B cell (primary cell): ENCODE measurements at regions not wholly inside any gene's neighbourhood (a gene's known extent, or its start where the extent isn't known, plus 50 kb on each side); places are given as distances from the start of the nearest gene placed in this dataset.

Source experiments
- ATAC-seq: fragments of 200-7000 bp; cut with Tn5 transposase; one replicate; pipeline ENCODE4 v1.10.0; 2021; ENCODE audit warnings: low read depth, mild to moderate bottlenecking, moderate number of reproducible peaks, moderate library complexity
- CTCF ChIA-PET: fragments of 350-600 bp; sonication (Branson Sonifier 250); formaldehyde crosslinking; loops from one replicate; lab custom pipeline; 2021; ENCODE audit warnings: antibody characterized with exemption, inconsistent platforms; lab: Charles Lee
- POLR2A ChIA-PET: fragments of 350-600 bp; sonication (Branson Sonifier 250); formaldehyde crosslinking; loops from one replicate; lab custom pipeline; 2021; ENCODE audit warnings: antibody characterized with exemption; lab: Charles Lee
- DNase-seq: peaks from one replicate; pipeline ENCODE4 v3.0.0; 2013
- H2AFZ ChIP-seq: 2 replicates; pipeline ENCODE4 v1.6.1; 2012; ENCODE audit warnings: mild to moderate bottlenecking, low read depth, low read length; ENCODE audit not compliant: insufficient read depth, poor library complexity, severe bottlenecking
- H3K27ac ChIP-seq, 2 donors: 1 replicate in 1 of 2; 2 replicates in 1 of 2; pipeline ENCODE4 v1.5.1; 2012 to 2013; ENCODE audit warnings: low read length in 2 of 2, mild to moderate bottlenecking in 2 of 2, moderate library complexity in 1 of 2
- H3K27me3 ChIP-seq, 4 experiments: fragments of 200-600 bp in 1 of 4; sonication (generic) in 1 of 4; replicated peaks in 1 of 4; 1 replicate in 2 of 4; 2 replicates in 2 of 4; pipeline versions ENCODE4 v1.6.1 to v1.7.0; 2013 to 2016; ENCODE audit warnings: low read length in 3 of 4, mild to moderate bottlenecking in 2 of 4, mixed read lengths in 1 of 4, moderate library complexity in 1 of 4; ENCODE audit not compliant: insufficient read depth in 4 of 4, control insufficient read depth in 3 of 4; ENCODE audit errors: control extremely low read depth in 1 of 4
- H3K36me3 ChIP-seq, 2 experiments: replicated peaks in 1 of 2; 1 replicate in 1 of 2; 2 replicates in 1 of 2; pipeline versions ENCODE4 v1.6.1 to v1.7.1; 2013; ENCODE audit warnings: low read length in 1 of 2; ENCODE audit not compliant: insufficient read depth in 2 of 2, control insufficient read depth in 1 of 2; ENCODE audit errors: control extremely low read depth in 1 of 2, extremely low read depth in 1 of 2
- H3K4me1 ChIP-seq, 2 donors: fragments of 200-600 bp in 1 of 2; sonication (generic) in 1 of 2; 1 replicate in 1 of 2; 2 replicates in 1 of 2; pipeline versions ENCODE4 v1.5.1 to v1.6.1; 2013 to 2017; ENCODE audit warnings: low read length in 2 of 2; ENCODE audit not compliant: control insufficient read depth in 2 of 2, insufficient read depth in 2 of 2
- H3K4me2 ChIP-seq: replicated peaks from 2 replicates; pipeline ENCODE3; 2012; ENCODE audit warnings: mild to moderate bottlenecking, low read depth, low read length; ENCODE audit not compliant: poor library complexity, severe bottlenecking
- H3K4me3 ChIP-seq, 5 experiments: fragments of 200-600 bp in 1 of 5; sonication (generic) in 1 of 5; 1 replicate in 3 of 5; 2 replicates in 2 of 5; pipeline versions ENCODE4 v1.5.1 to v1.7.0; 2011 to 2016; ENCODE audit warnings: low read length in 4 of 5, mild to moderate bottlenecking in 4 of 5, low read depth in 2 of 5, control low read depth in 1 of 5, moderate library complexity in 1 of 5; ENCODE audit not compliant: insufficient read depth in 1 of 5; ENCODE audit errors: control extremely low read depth in 1 of 5, extremely low read depth in 1 of 5
- H3K79me2 ChIP-seq: fragments of 200-600 bp; sonication (generic); one replicate; pipeline ENCODE4 v1.6.0; 2016; ENCODE audit warnings: low read length; ENCODE audit not compliant: control insufficient read depth, insufficient read depth
- H3K9ac ChIP-seq: fragments of 200-600 bp; sonication (generic); 2 replicates; pipeline ENCODE4 v1.6.1; 2017; ENCODE audit warnings: mild to moderate bottlenecking, low read length, moderate library complexity
- H3K9me3 ChIP-seq, 3 donors: one replicate each; pipeline versions ENCODE4 v1.6.1 to v1.7.1; 2013; ENCODE audit warnings: low read length in 2 of 3; ENCODE audit not compliant: control insufficient read depth in 2 of 3, insufficient read depth in 1 of 3; ENCODE audit errors: control extremely low read depth in 1 of 3
- H4K20me1 ChIP-seq: 2 replicates; pipeline ENCODE4 v1.6.0; 2012; ENCODE audit warnings: mild to moderate bottlenecking, low read length; ENCODE audit not compliant: insufficient read depth, control insufficient read depth, poor library complexity, severe bottlenecking
- H3K27ac Mint-ChIP-seq: one replicate; pipeline ENCODE4 v1.8.0; 2021; ENCODE audit warnings: mixed read lengths
- H3K27me3 Mint-ChIP-seq: one replicate; pipeline ENCODE4 v1.8.0; 2021; ENCODE audit warnings: mixed read lengths
- H3K4me1 Mint-ChIP-seq: one replicate; pipeline ENCODE4 v1.8.0; 2021; ENCODE audit warnings: mixed read lengths
- H3K4me3 Mint-ChIP-seq: one replicate; pipeline ENCODE4 v1.8.0; 2021; ENCODE audit warnings: mixed read lengths
- H3K9me3 Mint-ChIP-seq: one replicate; pipeline ENCODE4 v1.8.0; 2022; ENCODE audit warnings: mixed read lengths; ENCODE audit not compliant: insufficient read depth
- EZH2 ChIP-seq: IDR thresholded peaks from 2 replicates; pipeline ENCODE4 v1.6.1; 2012; ENCODE audit warnings: borderline replicate concordance, low read depth, mild to moderate bottlenecking, moderate library complexity, low read length; ENCODE audit not compliant: insufficient read depth, poor library complexity, severe bottlenecking
- WGBS: methylation state at CpG from one replicate; pipeline ENCODE4 v1.1.5; 2013; ENCODE audit warnings: missing lambda C conversion rate; ENCODE audit not compliant: insufficient coverage; 5-methylcytosine and 5-hydroxymethylcytosine counted together
- intact Hi-C: fragments of 100-400 bp; cut with micrococcal nuclease; formaldehyde crosslinking; loops from one replicate; pipeline ENCODE4 v1.10.0; 2022
- TF ChIP-seq, protein P1 (sequence below): fragments of 200-600 bp; IDR thresholded peaks from one replicate; pipeline ENCODE4 v1.8.0; 2022; ENCODE audit warnings: antibody characterized with exemption, mild to moderate bottlenecking

GRCh38 chr4:58216461-58216860, 1106.3 kb upstream of the IGFBP7 start:
- Histone ChIP-seq H4K20me1 (no peaks in the 10 kb centered on the region), H3K36me3 (no peaks in the 10 kb centered on the region), H3K4me1 (no peaks in the 10 kb centered on the region), H3K79me2 (no peaks in the 10 kb centered on the region), H3K27ac (no peak overlapping the region), H3K4me2 (no peak overlapping the region), H3K4me3 (no peak overlapping the region), H2AFZ (no peak overlapping the region), H3K9me3 (peaks cover 0 to 2% (median 2%) of the 10 kb centered on the region in 3 donors), H3K9ac (no peak overlapping the region), H3K27me3 (no peaks in the 10 kb centered on the region)
- no peak for DNase-seq
- intact Hi-C loops = no loop called here
- H3K9me3 Mint-ChIP-seq = peaks cover 2% of the 10 kb centered on the region
- no peak overlapping the region for H3K27ac Mint-ChIP-seq
- no peaks in the 10 kb centered on the region for H3K4me1 Mint-ChIP-seq
- TF ChIP-seq EZH2 = no peak
- TF ChIP-seq, protein P1, sequence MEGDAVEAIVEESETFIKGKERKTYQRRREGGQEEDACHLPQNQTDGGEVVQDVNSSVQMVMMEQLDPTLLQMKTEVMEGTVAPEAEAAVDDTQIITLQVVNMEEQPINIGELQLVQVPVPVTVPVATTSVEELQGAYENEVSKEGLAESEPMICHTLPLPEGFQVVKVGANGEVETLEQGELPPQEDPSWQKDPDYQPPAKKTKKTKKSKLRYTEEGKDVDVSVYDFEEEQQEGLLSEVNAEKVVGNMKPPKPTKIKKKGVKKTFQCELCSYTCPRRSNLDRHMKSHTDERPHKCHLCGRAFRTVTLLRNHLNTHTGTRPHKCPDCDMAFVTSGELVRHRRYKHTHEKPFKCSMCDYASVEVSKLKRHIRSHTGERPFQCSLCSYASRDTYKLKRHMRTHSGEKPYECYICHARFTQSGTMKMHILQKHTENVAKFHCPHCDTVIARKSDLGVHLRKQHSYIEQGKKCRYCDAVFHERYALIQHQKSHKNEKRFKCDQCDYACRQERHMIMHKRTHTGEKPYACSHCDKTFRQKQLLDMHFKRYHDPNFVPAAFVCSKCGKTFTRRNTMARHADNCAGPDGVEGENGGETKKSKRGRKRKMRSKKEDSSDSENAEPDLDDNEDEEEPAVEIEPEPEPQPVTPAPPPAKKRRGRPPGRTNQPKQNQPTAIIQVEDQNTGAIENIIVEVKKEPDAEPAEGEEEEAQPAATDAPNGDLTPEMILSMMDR = no peak
- no peak for ATAC-seq
- no peaks in the 10 kb centered on the region for H3K27me3 Mint-ChIP-seq
- no peak overlapping the region for H3K4me3 Mint-ChIP-seq
- ChIA-PET CTCF (no interaction called here), POLR2A (no interaction called here)
- no CpG with 5 or more reads among the region's 1 CpG for WGBS

DNA sequence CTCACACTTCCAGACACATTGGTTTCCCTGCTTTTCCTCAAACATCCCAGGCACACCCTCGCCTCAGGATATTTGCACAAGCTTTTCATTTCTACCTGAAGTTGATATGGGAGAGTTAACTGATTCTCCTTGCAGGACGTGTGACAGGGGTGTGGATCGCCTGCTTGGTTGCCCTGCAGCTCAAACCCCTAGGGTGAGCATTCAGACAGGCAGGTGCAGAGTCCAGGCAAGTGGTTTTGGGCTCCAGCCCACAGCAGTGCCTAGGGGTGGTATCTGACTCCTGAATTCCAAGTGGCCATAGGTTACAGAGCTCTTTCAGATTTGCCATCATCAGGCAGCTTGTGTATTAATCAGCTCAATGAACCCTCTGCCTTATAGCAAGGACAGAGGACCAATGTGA, 1104.2 kb upstream of the IGFBP7 start:
- ATAC-seq (no peak), DNase-seq (no peak)
- H3K9ac ChIP-seq = no peak overlapping the region
- no peak overlapping the region for H3K4me3 Mint-ChIP-seq
- no peaks in the 10 kb centered on the region for H3K79me2 ChIP-seq
- TF ChIP-seq, protein P1 = no peak
- no peak for TF ChIP-seq EZH2
- H3K9me3 Mint-ChIP-seq = peaks cover 2% of the 10 kb centered on the region
- no peaks in the 10 kb centered on the region for H3K27me3 Mint-ChIP-seq
- no peaks in the 10 kb centered on the region for H3K27me3 ChIP-seq
- no peaks in the 10 kb centered on the region for H3K4me1 Mint-ChIP-seq
- no peaks in the 10 kb centered on the region for H3K36me3 ChIP-seq
- H4K20me1 ChIP-seq = no peaks in the 10 kb centered on the region
- intact Hi-C loops = no loop called here
- ChIA-PET CTCF (no interaction called here), POLR2A (no interaction called here)
- H3K4me1 ChIP-seq = no peaks in the 10 kb centered on the region
- no peak overlapping the region for H3K4me3 ChIP-seq
- no peak overlapping the region for H3K27ac ChIP-seq
- WGBS = 83% methylated on average over 2 of the region's 3 CpGs
- H3K9me3 ChIP-seq = no peaks in the 10 kb centered on the region
- no peak overlapping the region for H2AFZ ChIP-seq
- H3K27ac Mint-ChIP-seq = no peak overlapping the region
- no peak overlapping the region for H3K4me2 ChIP-seq
